GM12878 (cell line): ENCODE measurements at regions not wholly inside any gene's neighbourhood (a gene's known extent, or its start where the extent isn't known, plus 50 kb on each side); places are given as distances from the start of the nearest gene placed in this dataset.

Experiments
- ATAC-seq: fragments of 200-7000 bp; cut with Tn5 transposase; 3 replicates; pipeline ENCODE4 v1.9.1; 2020; ENCODE audit warnings: mild to moderate bottlenecking, moderate library complexity
- BruUV-seq: library from RNA; stranded (reverse); fragments of 400-500 nt; replicated peaks from 2 replicates; lab custom pipeline; 2021; lab: Mats Ljungman, UMichigan
- CTCF ChIA-PET: fragments of 300-600 bp; sonication (Branson Sonifier 250); formaldehyde crosslinking; extraction: SDS; loops from one replicate; lab custom pipeline; 2021; ENCODE audit warnings: inconsistent platforms; lab: Yijun Ruan, JAX
- POLR2A ChIA-PET: fragments of 350-600 bp; formaldehyde crosslinking; extraction: SDS; loops from one replicate; lab custom pipeline; 2021; ENCODE audit warnings: inconsistent platforms; lab: Charles Lee
- RAD21 ChIA-PET: fragments of 300-600 bp; sonication (Branson Sonifier 250); formaldehyde crosslinking; loops from one replicate; lab custom pipeline; 2023; ENCODE audit warnings: antibody characterized with exemption; ENCODE audit not compliant: unreplicated experiment; lab: Charles Lee
- SMC1A ChIA-PET: fragments of 300-600 bp; sonication (Branson Sonifier 250); formaldehyde crosslinking; loops from one replicate; lab custom pipeline; 2023; ENCODE audit not compliant: unreplicated experiment, uncharacterized antibody; lab: Charles Lee
- DNase-seq: peaks from one replicate; pipeline ENCODE4 v3.0.0-alpha.2; 2011; ENCODE audit warnings: low read depth, low spot score
- FAIRE-seq: peaks from 3 replicates; lab custom pipeline; 2011; peaks lifted over from hg19 to GRCh38; lab: Jason Lieb, UNC
- H2AFZ ChIP-seq: 2 replicates; pipeline ENCODE4 v1.6.0; 2011; ENCODE audit warnings: low read depth, low read length, control low read depth; ENCODE audit not compliant: control insufficient read depth
- H3K27ac ChIP-seq: 2 replicates; pipeline ENCODE4 v1.5.1; 2011; ENCODE audit warnings: control low read depth; ENCODE audit not compliant: control insufficient read depth, insufficient read depth
- H3K27me3 ChIP-seq, 2 experiments: replicated peaks in 1 of 2; 2 replicates each; pipeline versions ENCODE4 v1.6.0 to v1.6.1; 2011; ENCODE audit warnings: low read length in 1 of 2; ENCODE audit not compliant: control insufficient read depth in 2 of 2, insufficient read depth in 2 of 2
- H3K36me3 ChIP-seq, 2 experiments: 2 replicates each; pipeline ENCODE4 v1.5.1; 2011; ENCODE audit warnings: low read length in 1 of 2; ENCODE audit not compliant: control insufficient read depth in 2 of 2, insufficient read depth in 2 of 2
- H3K4me1 ChIP-seq: 2 replicates; pipeline ENCODE4 v1.6.1; 2011; ENCODE audit warnings: mild to moderate bottlenecking, low read length, moderate library complexity, mixed read lengths; ENCODE audit not compliant: control insufficient read depth, insufficient read depth
- H3K4me2 ChIP-seq: 2 replicates; pipeline ENCODE4 v1.6.0; 2011; ENCODE audit warnings: control low read depth; ENCODE audit not compliant: control insufficient read depth, insufficient read depth
- H3K4me3 ChIP-seq: fragments of 200-600 bp; sonication (generic); 2 replicates; pipeline ENCODE4 v1.5.1; 2016
- H3K79me2 ChIP-seq: 2 replicates; pipeline ENCODE4 v1.6.0; 2011; ENCODE audit warnings: low read length; ENCODE audit not compliant: control insufficient read depth, insufficient read depth
- H3K9ac ChIP-seq: 2 replicates; pipeline ENCODE4 v1.8.0; 2011; ENCODE audit warnings: low read length, control low read depth, mixed read lengths; ENCODE audit not compliant: control insufficient read depth, insufficient read depth
- H3K9me3 ChIP-seq: replicated peaks from 3 replicates; pipeline ENCODE4 v1.5.1; 2011; ENCODE audit warnings: mild to moderate bottlenecking, low read length; ENCODE audit not compliant: control insufficient read depth, insufficient read depth
- H4K20me1 ChIP-seq: 2 replicates; pipeline ENCODE4 v1.6.0; 2011; ENCODE audit not compliant: control insufficient read depth, insufficient read depth
- BACH1 ChIP-seq: fragments of 450-650 bp; IDR thresholded peaks from 2 replicates; pipeline ENCODE4 v1.6.1; 2017; ENCODE audit warnings: mild to moderate bottlenecking, borderline replicate concordance
- CHD2 ChIP-seq: IDR thresholded peaks from 2 replicates; pipeline ENCODE4 v1.6.1; 2011; ENCODE audit warnings: low read depth, low read length, improper control_type of control experiment, borderline replicate concordance
- CHD4 ChIP-seq: fragments of 200-600 bp; sonication (generic); IDR thresholded peaks from 2 replicates; pipeline ENCODE4 v1.6.1; 2016; ENCODE audit warnings: mild to moderate bottlenecking
- CREB1 ChIP-seq: IDR thresholded peaks from 2 replicates; pipeline ENCODE4 v1.6.1; 2012; ENCODE audit warnings: low read depth, mild to moderate bottlenecking, inconsistent platforms
- DPF2 ChIP-seq: fragments of 450-650 bp; IDR thresholded peaks from 2 replicates; pipeline ENCODE4 v1.6.1; 2017; ENCODE audit warnings: mild to moderate bottlenecking
- GABPA ChIP-seq: IDR thresholded peaks from 2 replicates; pipeline ENCODE4 v1.6.1; 2014; ENCODE audit warnings: antibody characterized with exemption, low read depth, mild to moderate bottlenecking, inconsistent platforms
- MTA2 ChIP-seq: fragments of 450-650 bp; IDR thresholded peaks from 2 replicates; pipeline ENCODE4 v1.6.1; 2016; ENCODE audit warnings: low read depth, mild to moderate bottlenecking, moderate library complexity
- PAX8 ChIP-seq: fragments of 450-650 bp; IDR thresholded peaks from 2 replicates; pipeline ENCODE4 v1.6.1; 2017; ENCODE audit warnings: mild to moderate bottlenecking, moderate library complexity
- STAT1 ChIP-seq: fragments of 450-650 bp; conservative IDR thresholded peaks from 2 replicates; pipeline ENCODE4 v1.6.1; 2014; ENCODE audit warnings: antibody characterized with exemption, mild to moderate bottlenecking
- in situ Hi-C: fragments of 300-500 bp; cut with MboI; formaldehyde crosslinking; loops from 9 replicates; pipeline ENCODE4 v1.14.3; 2018; ENCODE audit warnings: mixed read lengths
- intact Hi-C: fragments of 100-400 bp; cut with micrococcal nuclease; formaldehyde crosslinking; loops from one replicate; pipeline ENCODE4 v1.14.2; 2022; ENCODE audit not compliant: unreplicated experiment
- TF ChIP-seq, protein P1 (sequence below): IDR thresholded peaks from 2 replicates; pipeline ENCODE4 v1.6.1; 2011; ENCODE audit warnings: low read depth, low read length, improper control_type of control experiment, borderline replicate concordance
- TF ChIP-seq, protein P2 (sequence below): fragments of 450-650 bp; formaldehyde crosslinking; IDR thresholded peaks from 2 replicates; pipeline ENCODE4 v1.4.0; 2020; ENCODE audit warnings: mild to moderate bottlenecking, moderate library complexity
- TF ChIP-seq, protein P3 (sequence below): IDR thresholded peaks from 2 replicates; pipeline ENCODE4 v1.6.1; 2011; ENCODE audit warnings: borderline replicate concordance, low read depth, mild to moderate bottlenecking, moderate library complexity, mixed read lengths, low read length; ENCODE audit not compliant: insufficient read depth; ENCODE audit errors: extremely low read length
- TF ChIP-seq, protein P4 (sequence below): fragments of 450-650 bp; IDR thresholded peaks from 2 replicates; pipeline ENCODE4 v1.6.1; 2017; ENCODE audit warnings: borderline replicate concordance

DNA sequence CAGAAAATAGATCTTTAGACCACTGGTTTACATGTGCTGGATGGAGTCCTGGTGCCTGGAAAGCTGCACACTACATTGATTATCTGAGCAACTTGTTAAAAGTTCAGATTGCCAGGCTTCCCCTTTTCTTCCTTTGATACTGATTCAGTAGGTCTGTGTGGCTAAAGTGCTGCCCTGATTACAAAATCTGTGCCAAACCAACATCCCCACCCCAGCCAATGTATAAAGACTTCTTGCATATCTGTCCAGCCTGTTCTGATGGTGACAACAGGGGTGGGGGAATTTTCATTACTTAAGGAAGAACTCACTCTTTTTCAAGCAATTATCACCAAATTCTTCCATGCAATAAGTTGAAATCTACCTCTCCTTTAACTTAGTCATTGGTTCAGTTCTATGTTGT is 135.5 kb downstream of the TNFSF18 start:
- POLR2A ChIA-PET: no interaction called here
- H3K36me3 ChIP-seq: no peaks in the 10 kb centered on the region
- H4K20me1 ChIP-seq: no peaks in the 10 kb centered on the region
- no peaks in the 10 kb centered on the region for H3K79me2 ChIP-seq
- no peak for TF ChIP-seq BACH1
- TF ChIP-seq, protein P1, sequence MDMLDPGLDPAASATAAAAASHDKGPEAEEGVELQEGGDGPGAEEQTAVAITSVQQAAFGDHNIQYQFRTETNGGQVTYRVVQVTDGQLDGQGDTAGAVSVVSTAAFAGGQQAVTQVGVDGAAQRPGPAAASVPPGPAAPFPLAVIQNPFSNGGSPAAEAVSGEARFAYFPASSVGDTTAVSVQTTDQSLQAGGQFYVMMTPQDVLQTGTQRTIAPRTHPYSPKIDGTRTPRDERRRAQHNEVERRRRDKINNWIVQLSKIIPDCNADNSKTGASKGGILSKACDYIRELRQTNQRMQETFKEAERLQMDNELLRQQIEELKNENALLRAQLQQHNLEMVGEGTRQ: no peak
- TF ChIP-seq DPF2: no peak
- TF ChIP-seq CHD4: no peak
- TF ChIP-seq, protein P2, sequence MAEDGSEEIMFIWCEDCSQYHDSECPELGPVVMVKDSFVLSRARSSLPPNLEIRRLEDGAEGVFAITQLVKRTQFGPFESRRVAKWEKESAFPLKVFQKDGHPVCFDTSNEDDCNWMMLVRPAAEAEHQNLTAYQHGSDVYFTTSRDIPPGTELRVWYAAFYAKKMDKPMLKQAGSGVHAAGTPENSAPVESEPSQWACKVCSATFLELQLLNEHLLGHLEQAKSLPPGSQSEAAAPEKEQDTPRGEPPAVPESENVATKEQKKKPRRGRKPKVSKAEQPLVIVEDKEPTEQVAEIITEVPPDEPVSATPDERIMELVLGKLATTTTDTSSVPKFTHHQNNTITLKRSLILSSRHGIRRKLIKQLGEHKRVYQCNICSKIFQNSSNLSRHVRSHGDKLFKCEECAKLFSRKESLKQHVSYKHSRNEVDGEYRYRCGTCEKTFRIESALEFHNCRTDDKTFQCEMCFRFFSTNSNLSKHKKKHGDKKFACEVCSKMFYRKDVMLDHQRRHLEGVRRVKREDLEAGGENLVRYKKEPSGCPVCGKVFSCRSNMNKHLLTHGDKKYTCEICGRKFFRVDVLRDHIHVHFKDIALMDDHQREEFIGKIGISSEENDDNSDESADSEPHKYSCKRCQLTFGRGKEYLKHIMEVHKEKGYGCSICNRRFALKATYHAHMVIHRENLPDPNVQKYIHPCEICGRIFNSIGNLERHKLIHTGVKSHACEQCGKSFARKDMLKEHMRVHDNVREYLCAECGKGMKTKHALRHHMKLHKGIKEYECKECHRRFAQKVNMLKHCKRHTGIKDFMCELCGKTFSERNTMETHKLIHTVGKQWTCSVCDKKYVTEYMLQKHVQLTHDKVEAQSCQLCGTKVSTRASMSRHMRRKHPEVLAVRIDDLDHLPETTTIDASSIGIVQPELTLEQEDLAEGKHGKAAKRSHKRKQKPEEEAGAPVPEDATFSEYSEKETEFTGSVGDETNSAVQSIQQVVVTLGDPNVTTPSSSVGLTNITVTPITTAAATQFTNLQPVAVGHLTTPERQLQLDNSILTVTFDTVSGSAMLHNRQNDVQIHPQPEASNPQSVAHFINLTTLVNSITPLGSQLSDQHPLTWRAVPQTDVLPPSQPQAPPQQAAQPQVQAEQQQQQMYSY (CRISPR knock-in tag): no peak
- no peak for TF ChIP-seq STAT1
- no peak for TF ChIP-seq CHD2
- no peak for TF ChIP-seq PAX8
- TF ChIP-seq GABPA: no peak
- TF ChIP-seq, protein P3, sequence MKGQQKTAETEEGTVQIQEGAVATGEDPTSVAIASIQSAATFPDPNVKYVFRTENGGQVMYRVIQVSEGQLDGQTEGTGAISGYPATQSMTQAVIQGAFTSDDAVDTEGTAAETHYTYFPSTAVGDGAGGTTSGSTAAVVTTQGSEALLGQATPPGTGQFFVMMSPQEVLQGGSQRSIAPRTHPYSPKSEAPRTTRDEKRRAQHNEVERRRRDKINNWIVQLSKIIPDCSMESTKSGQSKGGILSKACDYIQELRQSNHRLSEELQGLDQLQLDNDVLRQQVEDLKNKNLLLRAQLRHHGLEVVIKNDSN: no peak
- no peak for TF ChIP-seq CREB1
- TF ChIP-seq MTA2: no peak
- TF ChIP-seq, protein P4, sequence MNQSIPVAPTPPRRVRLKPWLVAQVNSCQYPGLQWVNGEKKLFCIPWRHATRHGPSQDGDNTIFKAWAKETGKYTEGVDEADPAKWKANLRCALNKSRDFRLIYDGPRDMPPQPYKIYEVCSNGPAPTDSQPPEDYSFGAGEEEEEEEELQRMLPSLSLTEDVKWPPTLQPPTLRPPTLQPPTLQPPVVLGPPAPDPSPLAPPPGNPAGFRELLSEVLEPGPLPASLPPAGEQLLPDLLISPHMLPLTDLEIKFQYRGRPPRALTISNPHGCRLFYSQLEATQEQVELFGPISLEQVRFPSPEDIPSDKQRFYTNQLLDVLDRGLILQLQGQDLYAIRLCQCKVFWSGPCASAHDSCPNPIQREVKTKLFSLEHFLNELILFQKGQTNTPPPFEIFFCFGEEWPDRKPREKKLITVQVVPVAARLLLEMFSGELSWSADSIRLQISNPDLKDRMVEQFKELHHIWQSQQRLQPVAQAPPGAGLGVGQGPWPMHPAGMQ: no peak
- SMC1A ChIA-PET: no interaction called here
- no peak overlapping the region for H3K4me2 ChIP-seq
- no peaks in the 10 kb centered on the region for H3K4me1 ChIP-seq
- no peak for FAIRE-seq
- H2AFZ ChIP-seq: no peak overlapping the region
- DNase-seq: no peak
- BruUV-seq: no TSS peak
- no peak overlapping the region for H3K9ac ChIP-seq
- RAD21 ChIA-PET: no interaction called here
- CTCF ChIA-PET: no interaction called here
- H3K9me3 ChIP-seq: peaks cover 10% of the 10 kb centered on the region; the same call in 2 of the 3 replicates
- no peak overlapping the region for H3K27ac ChIP-seq
- in situ Hi-C loops (no loop called here), intact Hi-C loops (no loop called here)
- no peak for ATAC-seq
- no peak overlapping the region for H3K4me3 ChIP-seq
- no peaks in the 10 kb centered on the region for H3K27me3 ChIP-seq
